ENCODE measurements at regions not wholly inside any gene's neighbourhood (a gene's known extent, or its start where the extent isn't known, plus 50 kb on each side); places are given as distances from the start of the nearest gene placed in this dataset.

DNA sequence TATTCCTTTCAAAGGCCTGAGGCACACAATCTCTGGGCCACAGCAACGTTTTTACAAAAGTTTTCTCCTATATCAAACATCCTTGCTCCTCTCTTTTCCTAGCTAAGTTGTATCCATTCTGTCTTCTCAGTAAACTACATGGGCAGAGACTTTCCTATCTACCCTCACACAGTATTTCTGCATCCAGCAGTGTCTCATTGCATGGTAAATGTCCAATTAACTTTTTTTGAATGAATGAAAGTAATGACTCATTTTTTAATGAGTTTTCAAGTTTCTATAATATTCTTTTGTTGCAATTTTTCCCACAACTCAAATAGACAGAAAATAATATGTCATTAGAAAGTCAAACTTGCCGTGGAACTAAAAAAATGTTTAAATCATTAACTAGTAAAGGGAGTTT lies 688.6 kb downstream of the JRKL start:
- TF ChIP-seq, protein P1, sequence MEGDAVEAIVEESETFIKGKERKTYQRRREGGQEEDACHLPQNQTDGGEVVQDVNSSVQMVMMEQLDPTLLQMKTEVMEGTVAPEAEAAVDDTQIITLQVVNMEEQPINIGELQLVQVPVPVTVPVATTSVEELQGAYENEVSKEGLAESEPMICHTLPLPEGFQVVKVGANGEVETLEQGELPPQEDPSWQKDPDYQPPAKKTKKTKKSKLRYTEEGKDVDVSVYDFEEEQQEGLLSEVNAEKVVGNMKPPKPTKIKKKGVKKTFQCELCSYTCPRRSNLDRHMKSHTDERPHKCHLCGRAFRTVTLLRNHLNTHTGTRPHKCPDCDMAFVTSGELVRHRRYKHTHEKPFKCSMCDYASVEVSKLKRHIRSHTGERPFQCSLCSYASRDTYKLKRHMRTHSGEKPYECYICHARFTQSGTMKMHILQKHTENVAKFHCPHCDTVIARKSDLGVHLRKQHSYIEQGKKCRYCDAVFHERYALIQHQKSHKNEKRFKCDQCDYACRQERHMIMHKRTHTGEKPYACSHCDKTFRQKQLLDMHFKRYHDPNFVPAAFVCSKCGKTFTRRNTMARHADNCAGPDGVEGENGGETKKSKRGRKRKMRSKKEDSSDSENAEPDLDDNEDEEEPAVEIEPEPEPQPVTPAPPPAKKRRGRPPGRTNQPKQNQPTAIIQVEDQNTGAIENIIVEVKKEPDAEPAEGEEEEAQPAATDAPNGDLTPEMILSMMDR (optimal IDR thresholded peaks at IDR 0.05 in 1 of 3, IDR thresholded peaks at IDR 0.05 in 1 of 3, conservative IDR thresholded peaks at IDR 0.05 in 1 of 3; ENCODE audit: extremely low read depth in 1 of 3, insufficient read depth in 2 of 3, low read length in 3 of 3): no peak
- TF ChIP-seq EZH2 (IDR thresholded peaks at IDR 0.05; ENCODE audit: low read length): no peak
